ENCODE measurements at regions not wholly inside any gene's neighbourhood (a gene's known extent, or its start where the extent isn't known, plus 50 kb on each side); places are given as distances from the start of the nearest gene placed in this dataset.

GRCh38 chr2:220940646-220941045, 631.5 kb downstream of the EPHA4 start:
- H3K9me3 Mint-ChIP-seq: no peaks in the 10 kb centered on the region
- H3K27ac Mint-ChIP-seq (ENCODE audit: unreplicated experiment): no peak overlapping the region
- no peak for DNase-seq (ENCODE audit: low read depth, low spot score)
- TF ChIP-seq, protein P1, sequence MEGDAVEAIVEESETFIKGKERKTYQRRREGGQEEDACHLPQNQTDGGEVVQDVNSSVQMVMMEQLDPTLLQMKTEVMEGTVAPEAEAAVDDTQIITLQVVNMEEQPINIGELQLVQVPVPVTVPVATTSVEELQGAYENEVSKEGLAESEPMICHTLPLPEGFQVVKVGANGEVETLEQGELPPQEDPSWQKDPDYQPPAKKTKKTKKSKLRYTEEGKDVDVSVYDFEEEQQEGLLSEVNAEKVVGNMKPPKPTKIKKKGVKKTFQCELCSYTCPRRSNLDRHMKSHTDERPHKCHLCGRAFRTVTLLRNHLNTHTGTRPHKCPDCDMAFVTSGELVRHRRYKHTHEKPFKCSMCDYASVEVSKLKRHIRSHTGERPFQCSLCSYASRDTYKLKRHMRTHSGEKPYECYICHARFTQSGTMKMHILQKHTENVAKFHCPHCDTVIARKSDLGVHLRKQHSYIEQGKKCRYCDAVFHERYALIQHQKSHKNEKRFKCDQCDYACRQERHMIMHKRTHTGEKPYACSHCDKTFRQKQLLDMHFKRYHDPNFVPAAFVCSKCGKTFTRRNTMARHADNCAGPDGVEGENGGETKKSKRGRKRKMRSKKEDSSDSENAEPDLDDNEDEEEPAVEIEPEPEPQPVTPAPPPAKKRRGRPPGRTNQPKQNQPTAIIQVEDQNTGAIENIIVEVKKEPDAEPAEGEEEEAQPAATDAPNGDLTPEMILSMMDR (conservative IDR thresholded peaks at IDR 0.05): no peak
- H3K27me3 Mint-ChIP-seq (ENCODE audit: low read depth): peaks cover 41% of the 10 kb centered on the region
- no peaks in the 10 kb centered on the region for H3K36me3 Mint-ChIP-seq (ENCODE audit: low read depth)
- H3K4me3 Mint-ChIP-seq: no peak overlapping the region
- peaks cover 18% of the 10 kb centered on the region for H3K4me1 Mint-ChIP-seq

DNA sequence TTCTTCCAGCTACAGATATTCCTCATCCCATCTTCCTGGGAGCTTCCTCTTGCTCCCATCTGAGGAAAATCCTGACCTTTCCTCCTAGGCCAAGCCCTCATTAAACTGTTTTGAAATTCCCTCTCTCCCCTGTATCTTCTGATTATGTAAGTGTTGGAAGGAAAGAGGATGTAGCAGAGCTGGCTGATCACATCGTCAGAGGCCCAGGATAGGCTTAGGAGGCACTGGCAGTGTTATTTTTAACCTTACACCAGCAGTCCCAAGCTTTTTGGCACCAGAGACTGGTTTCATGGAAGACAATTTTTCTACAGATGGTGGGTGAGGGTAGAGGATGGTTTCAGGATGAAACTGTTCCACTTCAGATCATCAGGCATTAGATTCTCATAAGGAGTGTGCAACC, 630.4 kb downstream of the EPHA4 start:
- peaks cover 37% of the 10 kb centered on the region for H3K27me3 Mint-ChIP-seq (ENCODE audit: low read depth)
- no peak for DNase-seq (ENCODE audit: low read depth, low spot score)
- H3K4me1 Mint-ChIP-seq: peaks cover 8% of the 10 kb centered on the region
- no peaks in the 10 kb centered on the region for H3K36me3 Mint-ChIP-seq (ENCODE audit: low read depth)
- TF ChIP-seq, protein P1 (conservative IDR thresholded peaks at IDR 0.05): no peak
- no peak overlapping the region for H3K4me3 Mint-ChIP-seq
- H3K9me3 Mint-ChIP-seq: no peaks in the 10 kb centered on the region
- no peak overlapping the region for H3K27ac Mint-ChIP-seq (ENCODE audit: unreplicated experiment)

DNA sequence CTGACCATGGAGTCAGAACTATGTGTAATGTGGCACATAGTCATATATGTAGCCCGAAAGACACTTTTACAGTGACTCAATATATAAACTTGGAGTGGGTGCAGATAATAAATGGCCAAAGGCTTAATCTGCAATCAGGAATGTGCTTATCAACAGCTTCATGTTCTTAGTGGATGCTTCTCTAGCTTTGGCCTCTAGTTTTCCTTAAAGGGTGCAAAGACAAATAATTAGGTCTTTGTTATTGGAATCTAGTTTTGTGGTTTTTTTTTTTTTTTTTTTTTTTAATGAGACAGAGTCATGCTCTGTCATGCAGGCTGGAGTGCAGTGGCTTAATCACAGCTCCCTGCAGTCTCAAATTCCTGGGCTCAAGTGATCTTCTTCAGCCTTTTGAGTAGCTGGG, 625.6 kb downstream of the EPHA4 start:
- Mint-ChIP-seq H3K4me1 (no peaks in the 10 kb centered on the region), H3K27me3 (ENCODE audit: low read depth) (peaks cover 8% of the 10 kb centered on the region), H3K27ac (ENCODE audit: unreplicated experiment) (no peak overlapping the region), H3K36me3 (ENCODE audit: low read depth) (no peaks in the 10 kb centered on the region), H3K4me3 (no peak overlapping the region), H3K9me3 (no peaks in the 10 kb centered on the region)
- no peak for DNase-seq (ENCODE audit: low read depth, low spot score)
- TF ChIP-seq, protein P1 (conservative IDR thresholded peaks at IDR 0.05): no peak

DNA sequence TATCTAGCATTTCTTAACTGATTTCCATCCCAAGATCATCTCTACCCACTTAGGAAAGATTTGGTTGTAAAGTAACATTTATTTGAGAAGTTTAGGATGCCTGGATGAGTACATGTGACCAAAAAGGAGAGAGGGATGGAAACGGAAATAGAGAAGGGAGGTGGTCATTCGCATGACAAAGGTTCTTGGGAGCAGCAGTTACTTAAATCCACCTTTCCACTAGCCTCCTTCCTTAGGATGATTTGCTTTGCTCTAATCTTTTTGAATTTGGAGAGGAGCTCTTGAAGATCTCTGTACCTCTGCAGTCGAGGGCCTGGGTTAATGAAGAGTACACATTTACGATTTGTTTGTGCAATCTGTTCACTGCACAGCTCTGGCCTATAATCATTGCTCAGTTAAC, 623.5 kb downstream of the EPHA4 start:
- TF ChIP-seq, protein P1 (conservative IDR thresholded peaks at IDR 0.05): no peak
- no peaks in the 10 kb centered on the region for H3K36me3 Mint-ChIP-seq (ENCODE audit: low read depth)
- DNase-seq (ENCODE audit: low read depth, low spot score): no peak

DNA sequence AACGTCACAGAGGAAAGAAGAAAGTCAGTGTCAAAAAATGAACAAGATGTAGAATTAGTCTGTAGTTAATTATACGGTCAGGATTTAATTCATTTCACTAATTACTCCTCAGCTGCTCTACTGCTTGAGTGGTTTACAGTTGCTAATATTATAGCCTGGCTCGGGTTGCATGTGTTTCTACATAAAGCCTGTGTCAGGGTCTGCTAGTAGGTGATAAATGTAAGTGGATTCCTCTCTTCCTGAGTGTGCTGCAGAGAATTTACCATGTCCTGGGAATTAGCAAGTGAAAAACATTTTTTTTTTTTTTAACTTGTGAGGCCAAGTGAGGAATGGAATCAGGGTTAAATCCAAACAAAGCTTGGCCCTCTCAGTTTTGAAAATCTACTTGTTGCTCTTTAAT, 622.6 kb downstream of the EPHA4 start:
- peaks cover 4% of the 10 kb centered on the region for H3K27me3 Mint-ChIP-seq (ENCODE audit: low read depth)

More for the DNA sequence above, 623.5 kb downstream of the EPHA4 start:
- H3K27me3 Mint-ChIP-seq (ENCODE audit: low read depth): peaks cover 4% of the 10 kb centered on the region
- no peaks in the 10 kb centered on the region for H3K4me1 Mint-ChIP-seq
- H3K4me3 Mint-ChIP-seq: no peak overlapping the region
- H3K27ac Mint-ChIP-seq (ENCODE audit: unreplicated experiment): no peak overlapping the region
- peaks cover 2% of the 10 kb centered on the region for H3K9me3 Mint-ChIP-seq

More for the DNA sequence above, 622.6 kb downstream of the EPHA4 start:
- H3K27ac Mint-ChIP-seq (ENCODE audit: unreplicated experiment): no peak overlapping the region
- H3K9me3 Mint-ChIP-seq: peaks cover 2% of the 10 kb centered on the region
- no peak for DNase-seq (ENCODE audit: low read depth, low spot score)
- no peak overlapping the region for H3K4me3 Mint-ChIP-seq
- TF ChIP-seq, protein P1 (conservative IDR thresholded peaks at IDR 0.05): no peak
- H3K36me3 Mint-ChIP-seq (ENCODE audit: low read depth): no peaks in the 10 kb centered on the region
- no peaks in the 10 kb centered on the region for H3K4me1 Mint-ChIP-seq
